Muscle layer of duodenum (tissue), 2 donors: ENCODE measurements at regions not wholly inside any gene's neighbourhood (a gene's known extent, or its start where the extent isn't known, plus 50 kb on each side); places are given as distances from the start of the nearest gene placed in this dataset.

Experiments used
- H3K27ac ChIP-seq: one replicate; pipeline ENCODE4 v1.7.0; 2013; ENCODE audit warnings: mild to moderate bottlenecking, low read length
- H3K27me3 ChIP-seq: one replicate; pipeline ENCODE4 v1.7.0; 2013; ENCODE audit warnings: low read depth, mild to moderate bottlenecking, control low read depth, low read length
- H3K36me3 ChIP-seq, 2 donors: one replicate each; pipeline ENCODE4 v1.7.0; 2013; ENCODE audit warnings: low read length in 2 of 2, control low read depth in 1 of 2, mild to moderate bottlenecking in 1 of 2; ENCODE audit not compliant: insufficient read depth in 2 of 2, control insufficient read depth in 1 of 2
- H3K4me1 ChIP-seq, 2 donors: one replicate each; pipeline ENCODE4 v1.7.0; 2013; ENCODE audit warnings: low read length in 2 of 2, mild to moderate bottlenecking in 2 of 2, control low read depth in 1 of 2, moderate library complexity in 1 of 2; ENCODE audit not compliant: insufficient read depth in 2 of 2, control insufficient read depth in 1 of 2
- H3K4me3 ChIP-seq, 2 donors: one replicate each; pipeline ENCODE4 v1.7.0; 2013; ENCODE audit warnings: low read length in 2 of 2, low read depth in 1 of 2, mild to moderate bottlenecking in 1 of 2
- H3K9me3 ChIP-seq, 2 donors: one replicate each; pipeline ENCODE4 v1.7.0; 2013; ENCODE audit warnings: low read length in 2 of 2, control low read depth in 1 of 2, mild to moderate bottlenecking in 1 of 2; ENCODE audit not compliant: control insufficient read depth in 1 of 2
- donor health status: healthy.

DNA sequence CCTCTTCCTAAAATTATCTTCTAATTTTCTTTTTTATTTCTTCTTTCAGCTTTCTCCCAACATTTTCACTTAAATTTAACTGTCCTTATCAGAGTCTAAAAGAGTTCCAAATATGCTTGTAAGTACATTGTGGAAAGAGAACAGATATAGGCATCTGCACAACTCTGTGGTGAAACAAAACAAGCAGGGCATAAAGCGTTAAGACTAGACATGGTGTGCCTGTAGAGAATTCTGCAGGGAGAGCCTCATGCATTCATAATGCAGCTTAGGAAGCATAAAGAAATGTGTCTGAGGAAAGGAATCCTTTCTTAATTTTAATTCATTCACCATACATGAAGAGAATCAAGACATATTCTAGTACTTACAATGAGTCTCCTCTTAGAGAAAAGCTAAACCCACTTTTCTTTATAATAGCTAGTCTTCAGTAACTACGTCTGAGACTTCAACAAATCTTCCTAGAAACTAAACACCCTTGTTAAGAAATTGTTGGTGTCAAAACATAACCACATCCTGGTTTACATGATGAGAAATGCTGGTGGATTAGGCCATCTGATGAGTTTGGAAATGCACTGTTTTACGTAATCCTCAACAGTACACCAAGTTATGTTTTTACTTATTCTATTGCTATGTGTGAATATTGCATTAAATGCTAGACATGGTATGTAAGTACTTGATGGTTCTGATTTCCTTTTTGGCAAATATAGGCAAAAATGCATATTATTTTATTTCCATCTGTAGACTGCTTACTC is 307.8 kb upstream of the GIMD1 start:
- no peak overlapping the region for H3K27ac ChIP-seq
- H3K9me3 ChIP-seq = peaks cover 0 to 4% of the 10 kb centered on the region in 2 donors
- no peaks in the 10 kb centered on the region for H3K27me3 ChIP-seq
- H3K4me1 ChIP-seq = no peaks in the 10 kb centered on the region
- H3K36me3 ChIP-seq = no peaks in the 10 kb centered on the region
- no peak overlapping the region for H3K4me3 ChIP-seq

DNA sequence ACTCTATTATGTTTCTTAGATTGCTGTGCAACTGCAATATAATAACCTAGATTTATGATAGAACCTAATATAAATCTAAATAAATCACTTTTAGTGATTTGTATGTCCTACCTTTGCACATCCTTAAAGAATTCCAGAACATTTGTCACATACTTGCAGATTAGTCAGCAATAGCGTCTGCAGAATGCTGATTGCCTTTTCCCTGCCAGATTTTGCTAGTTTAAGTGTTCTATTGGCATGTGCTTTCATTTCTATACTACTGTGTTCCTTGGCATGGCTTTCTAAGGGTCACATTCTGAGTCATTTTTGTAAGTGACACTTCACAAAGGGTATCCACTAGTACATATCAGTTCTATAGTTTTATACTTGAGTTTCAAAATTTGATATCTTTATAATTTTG is 303.1 kb upstream of the GIMD1 start:
- H3K4me1 ChIP-seq = no peaks in the 10 kb centered on the region

DNA sequence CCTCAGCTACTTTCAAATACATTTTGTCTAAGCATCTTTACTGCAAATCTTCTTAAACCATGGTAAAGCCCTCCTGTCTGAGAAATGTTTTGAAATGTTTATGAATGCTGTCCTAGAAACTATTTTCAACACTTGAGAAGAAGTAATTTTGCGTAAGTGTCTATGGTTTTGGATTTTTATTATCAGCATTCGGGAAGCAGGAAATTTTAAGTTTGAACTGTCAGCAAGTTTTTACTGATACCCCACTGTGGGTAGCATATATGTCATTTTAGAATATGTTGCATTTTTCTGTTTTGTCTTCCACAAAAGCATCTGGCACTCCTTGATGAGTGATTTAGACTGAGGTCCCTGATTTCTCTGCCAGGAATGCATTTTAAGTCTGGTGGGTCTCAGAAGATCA is 302.4 kb upstream of the GIMD1 start:
- no peaks in the 10 kb centered on the region for H3K27me3 ChIP-seq
- H3K4me1 ChIP-seq = no peaks in the 10 kb centered on the region
- H3K27ac ChIP-seq = no peak overlapping the region
- H3K9me3 ChIP-seq = peaks cover 0 to 4% of the 10 kb centered on the region in 2 donors
- H3K4me3 ChIP-seq = no peak overlapping the region
- H3K36me3 ChIP-seq = no peaks in the 10 kb centered on the region

More for the DNA sequence above, 303.1 kb upstream of the GIMD1 start:
- H3K27ac ChIP-seq = no peak overlapping the region
- H3K4me3 ChIP-seq = no peak overlapping the region
- H3K9me3 ChIP-seq = peaks cover 0 to 4% of the 10 kb centered on the region in 2 donors
- no peaks in the 10 kb centered on the region for H3K36me3 ChIP-seq
- H3K27me3 ChIP-seq = no peaks in the 10 kb centered on the region

DNA sequence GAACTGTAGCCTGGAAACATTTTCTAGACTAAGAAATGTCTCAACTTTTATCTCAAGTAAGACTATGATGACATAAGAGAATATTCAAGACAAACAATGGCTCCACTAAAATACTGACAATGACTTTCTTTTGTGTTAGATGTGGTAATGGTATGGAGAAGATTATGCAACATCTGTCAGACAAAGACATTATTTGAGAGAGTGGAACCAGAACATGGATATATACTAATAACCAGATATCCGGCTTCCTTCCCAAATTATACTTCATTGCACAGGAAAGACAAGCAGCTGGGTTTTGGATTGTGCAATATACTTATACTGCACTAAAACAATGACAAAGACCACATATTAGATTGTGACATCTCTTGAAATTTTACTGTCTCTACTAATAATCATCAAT is 290.8 kb upstream of the GIMD1 start:
- H3K9me3 ChIP-seq = no peaks in the 10 kb centered on the region
- no peaks in the 10 kb centered on the region for H3K36me3 ChIP-seq
- H3K27ac ChIP-seq = no peak overlapping the region
- H3K4me1 ChIP-seq = no peaks in the 10 kb centered on the region
- H3K4me3 ChIP-seq = no peak overlapping the region
- H3K27me3 ChIP-seq = no peaks in the 10 kb centered on the region

DNA sequence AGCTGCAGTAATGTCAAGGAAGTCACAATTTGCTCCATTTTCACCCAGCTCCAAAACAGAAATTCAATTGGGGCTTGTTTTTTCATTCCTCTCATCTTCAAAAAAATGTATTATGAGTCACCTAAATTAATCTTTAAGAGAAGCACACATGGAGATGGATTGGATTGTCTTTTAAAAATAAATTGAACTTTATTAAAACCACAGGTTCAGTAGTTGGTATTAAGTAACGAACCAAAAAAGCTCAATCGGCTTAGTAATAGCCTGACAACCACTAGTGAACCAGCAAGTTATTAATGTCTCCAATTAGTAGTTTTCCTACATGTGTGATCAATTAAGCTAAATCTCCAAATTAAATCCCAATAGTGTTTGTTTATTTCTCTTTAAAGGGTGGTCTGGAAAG is 283.5 kb upstream of the GIMD1 start:
- Histone ChIP-seq H3K4me3 (no peak overlapping the region), H3K27me3 (no peaks in the 10 kb centered on the region), H3K9me3 (no peaks in the 10 kb centered on the region), H3K27ac (no peak overlapping the region), H3K4me1 (no peaks in the 10 kb centered on the region), H3K36me3 (no peaks in the 10 kb centered on the region)

DNA sequence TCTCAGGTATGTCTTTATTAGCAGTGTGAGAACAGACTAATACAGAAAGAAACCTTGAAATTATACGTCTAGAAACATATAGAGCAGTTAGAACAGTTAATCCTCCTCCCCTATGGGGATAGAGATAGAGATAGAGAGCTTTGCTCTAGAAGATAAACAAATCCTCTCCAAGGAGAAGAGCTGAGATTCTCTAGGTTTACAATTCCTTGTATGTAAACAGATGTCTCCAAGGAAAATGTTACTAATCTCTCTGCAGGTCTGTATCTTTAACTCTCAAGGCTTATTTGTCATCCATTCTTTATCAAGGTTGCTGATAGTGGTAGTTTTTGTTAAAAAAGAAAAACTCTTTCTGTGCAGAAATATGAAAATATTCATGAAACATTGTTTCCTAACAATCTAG is 282.1 kb upstream of the GIMD1 start:
- H3K27ac ChIP-seq = no peak overlapping the region
- no peaks in the 10 kb centered on the region for H3K36me3 ChIP-seq
- H3K4me3 ChIP-seq = no peak overlapping the region
- no peaks in the 10 kb centered on the region for H3K9me3 ChIP-seq
- H3K4me1 ChIP-seq = no peaks in the 10 kb centered on the region
- H3K27me3 ChIP-seq = no peaks in the 10 kb centered on the region

DNA sequence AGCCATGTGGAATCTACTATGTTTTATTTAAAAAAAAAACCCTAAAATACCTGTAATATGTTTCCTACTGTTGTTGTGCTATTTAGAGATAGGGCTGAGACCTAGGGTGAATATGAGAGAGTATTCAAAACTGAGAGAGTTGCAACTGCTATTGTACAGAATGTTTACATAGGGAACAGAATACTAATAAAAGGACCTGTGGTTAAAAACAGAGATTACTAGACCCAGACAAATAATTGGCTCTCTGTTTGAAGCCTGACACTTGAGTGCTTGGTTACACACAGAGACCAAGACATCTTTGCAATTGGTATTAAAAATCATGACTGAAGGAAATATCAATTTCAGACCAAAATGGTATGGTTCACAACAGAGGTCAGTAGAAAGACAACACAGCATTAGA is 278.9 kb upstream of the GIMD1 start:
- no peak overlapping the region for H3K4me3 ChIP-seq
- H3K4me1 ChIP-seq = no peaks in the 10 kb centered on the region
- no peaks in the 10 kb centered on the region for H3K27me3 ChIP-seq
- H3K36me3 ChIP-seq = no peaks in the 10 kb centered on the region
- H3K27ac ChIP-seq = no peak overlapping the region
- H3K9me3 ChIP-seq = no peaks in the 10 kb centered on the region

DNA sequence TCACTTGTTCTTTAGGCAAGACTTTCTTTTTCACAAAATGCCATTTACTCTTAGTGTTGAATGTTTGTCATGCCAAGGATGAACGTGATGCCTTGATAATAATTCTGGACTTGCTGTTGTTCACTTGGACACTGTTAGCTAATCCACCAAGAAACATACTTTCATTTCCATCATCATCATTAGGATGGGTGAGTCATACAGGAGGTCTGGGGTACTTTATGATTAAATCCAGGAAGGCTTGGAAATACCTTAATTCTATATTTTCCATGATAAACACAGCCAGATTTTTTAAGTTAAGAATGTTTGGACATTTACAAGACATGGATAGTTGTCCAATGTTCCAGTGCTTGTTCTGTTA is 260.7 kb upstream of the GIMD1 start:
- H3K27ac ChIP-seq = no peak overlapping the region
- no peaks in the 10 kb centered on the region for H3K36me3 ChIP-seq
- no peaks in the 10 kb centered on the region for H3K27me3 ChIP-seq
- H3K4me1 ChIP-seq = no peaks in the 10 kb centered on the region
- no peaks in the 10 kb centered on the region for H3K9me3 ChIP-seq
- no peak overlapping the region for H3K4me3 ChIP-seq

DNA sequence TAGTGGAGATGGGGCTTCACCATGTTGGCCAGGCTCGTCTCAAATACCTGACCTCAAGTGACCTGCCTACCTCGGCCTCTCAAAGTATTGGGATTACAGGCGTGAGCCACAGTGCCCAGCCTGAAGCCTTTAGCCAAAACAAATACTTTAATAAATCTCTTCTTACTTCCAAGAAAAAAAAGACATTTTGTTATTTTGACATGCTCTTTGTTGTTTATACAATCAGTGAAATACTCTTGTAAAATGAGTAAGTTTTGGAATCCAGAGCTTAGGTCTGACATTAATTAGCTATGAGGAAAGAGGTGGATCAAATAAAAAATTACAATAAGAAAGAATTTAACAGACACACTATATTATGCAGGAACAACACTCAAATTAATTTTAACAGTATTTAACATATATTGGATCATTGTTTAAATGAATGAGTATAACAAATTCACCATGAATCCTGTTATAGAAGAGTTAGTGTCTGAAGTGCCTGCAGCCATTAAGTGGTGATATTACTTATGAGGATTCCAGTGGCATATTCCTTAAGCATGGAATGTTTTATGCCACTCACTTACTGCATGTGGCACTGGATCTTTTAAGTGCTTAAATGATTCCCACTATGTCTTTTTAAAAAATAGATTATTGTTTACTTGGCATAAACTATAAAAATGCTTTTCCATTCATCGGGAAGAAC is 260.1 kb upstream of the GIMD1 start:
- no peaks in the 10 kb centered on the region for H3K9me3 ChIP-seq
- no peaks in the 10 kb centered on the region for H3K36me3 ChIP-seq
- H3K4me3 ChIP-seq = no peak overlapping the region
- H3K4me1 ChIP-seq = no peaks in the 10 kb centered on the region
- no peaks in the 10 kb centered on the region for H3K27me3 ChIP-seq
- no peak overlapping the region for H3K27ac ChIP-seq

DNA sequence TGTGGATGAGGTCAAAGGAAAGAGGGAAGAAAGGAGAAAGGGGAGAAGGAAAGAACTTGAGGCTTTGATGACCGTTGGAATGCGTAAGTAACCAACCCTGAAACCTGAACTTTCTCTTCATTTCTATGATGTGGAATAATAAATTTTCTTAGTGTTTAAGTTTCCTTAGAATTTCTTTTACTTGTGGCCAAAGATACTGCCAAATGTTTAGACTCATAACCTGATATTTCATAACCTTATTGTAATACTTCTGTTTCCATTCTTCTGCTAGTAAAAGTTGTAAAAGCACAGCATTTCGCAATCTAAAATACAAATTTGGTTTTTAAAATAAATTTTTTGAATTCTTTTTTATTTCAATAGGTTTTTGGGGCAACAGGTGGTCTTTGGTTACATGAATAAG is 258.5 kb upstream of the GIMD1 start:
- Histone ChIP-seq H3K36me3 (no peaks in the 10 kb centered on the region), H3K27me3 (no peaks in the 10 kb centered on the region), H3K27ac (no peak overlapping the region), H3K9me3 (no peaks in the 10 kb centered on the region), H3K4me1 (no peaks in the 10 kb centered on the region), H3K4me3 (no peak overlapping the region)

DNA sequence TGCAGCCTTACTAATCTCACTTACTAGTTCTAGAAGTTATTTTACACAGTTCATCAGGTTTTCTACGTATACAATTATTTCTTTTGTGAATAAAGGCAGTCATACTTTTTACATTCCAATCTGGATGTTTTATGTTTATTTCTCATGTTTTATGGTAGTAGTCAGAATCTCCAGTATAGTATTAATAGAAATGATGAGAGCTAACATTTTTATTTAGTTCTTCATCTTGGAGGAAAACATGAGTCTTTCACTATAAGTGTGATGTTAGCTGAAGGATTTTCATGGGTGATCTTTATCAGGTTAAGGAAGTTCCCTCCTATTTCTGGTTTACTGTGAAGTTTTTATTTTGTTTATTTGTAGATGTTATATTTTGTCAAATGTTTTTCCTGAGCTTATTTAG is 256.1 kb upstream of the GIMD1 start:
- H3K4me3 ChIP-seq = no peak overlapping the region
- H3K27ac ChIP-seq = no peak overlapping the region
- no peaks in the 10 kb centered on the region for H3K4me1 ChIP-seq
- no peaks in the 10 kb centered on the region for H3K36me3 ChIP-seq
- no peaks in the 10 kb centered on the region for H3K9me3 ChIP-seq
- H3K27me3 ChIP-seq = no peaks in the 10 kb centered on the region

DNA sequence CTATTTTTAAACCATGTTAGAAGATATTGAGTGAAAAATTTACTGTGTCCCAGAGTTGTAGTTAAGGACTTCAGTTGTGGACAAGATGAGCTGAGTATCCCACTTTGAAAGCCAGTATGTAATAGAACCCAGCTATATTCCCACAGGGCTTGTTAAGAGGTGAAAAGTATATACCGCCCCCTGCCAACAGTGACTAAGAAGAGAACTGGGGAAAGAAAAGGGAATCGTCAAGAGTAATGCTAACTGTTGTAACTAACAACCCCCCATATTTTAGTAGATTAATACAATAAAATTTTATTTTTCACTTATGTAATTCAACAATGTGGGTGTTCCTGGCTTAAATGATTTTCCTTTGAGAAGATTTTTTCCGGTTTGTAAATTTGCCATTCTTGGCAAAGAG is 250.4 kb upstream of the GIMD1 start:
- Histone ChIP-seq H3K36me3 (no peaks in the 10 kb centered on the region), H3K27ac (no peak overlapping the region), H3K4me1 (peaks cover 0 to 5% of the 10 kb centered on the region in 2 donors), H3K9me3 (no peaks in the 10 kb centered on the region), H3K27me3 (no peaks in the 10 kb centered on the region), H3K4me3 (no peak overlapping the region)
